ENCODE measurements at regions not wholly inside any gene's neighbourhood (a gene's known extent, or its start where the extent isn't known, plus 50 kb on each side); places are given as distances from the start of the nearest gene placed in this dataset.

DNA sequence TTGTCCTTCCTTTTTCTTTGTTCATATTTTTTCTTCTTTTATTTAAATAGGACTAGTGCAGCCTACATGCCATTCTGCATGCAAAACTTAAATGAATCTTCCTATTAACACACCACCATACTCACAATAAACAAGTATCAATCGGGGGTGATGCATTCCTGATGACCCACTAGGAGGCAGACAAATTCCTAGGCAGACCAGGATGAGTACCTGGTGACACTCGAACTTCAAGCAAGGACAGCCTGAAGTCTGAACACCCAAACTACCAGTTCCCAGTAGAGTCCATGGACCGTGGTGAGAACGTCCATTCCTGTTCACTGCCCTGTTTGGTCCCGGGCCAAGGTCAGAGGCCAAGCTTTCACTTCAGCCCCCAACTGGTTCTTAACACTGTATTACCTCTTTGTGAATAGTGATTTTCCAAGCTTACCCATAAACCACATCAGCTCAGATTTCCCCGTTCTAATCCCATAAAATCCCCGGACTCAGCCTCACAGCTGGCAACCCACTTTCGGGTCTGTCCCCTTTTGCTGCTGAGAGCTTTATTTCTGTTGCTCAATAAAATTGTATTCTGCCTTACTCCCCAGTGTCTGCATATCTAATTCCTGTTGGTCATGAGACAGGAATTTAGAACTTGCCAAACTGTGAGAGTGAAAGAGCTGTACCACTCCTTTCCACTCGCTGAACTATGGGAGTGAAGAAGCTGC lies 1286.6 kb downstream of the FSTL5 start:
- no peak for DNase-seq

DNA sequence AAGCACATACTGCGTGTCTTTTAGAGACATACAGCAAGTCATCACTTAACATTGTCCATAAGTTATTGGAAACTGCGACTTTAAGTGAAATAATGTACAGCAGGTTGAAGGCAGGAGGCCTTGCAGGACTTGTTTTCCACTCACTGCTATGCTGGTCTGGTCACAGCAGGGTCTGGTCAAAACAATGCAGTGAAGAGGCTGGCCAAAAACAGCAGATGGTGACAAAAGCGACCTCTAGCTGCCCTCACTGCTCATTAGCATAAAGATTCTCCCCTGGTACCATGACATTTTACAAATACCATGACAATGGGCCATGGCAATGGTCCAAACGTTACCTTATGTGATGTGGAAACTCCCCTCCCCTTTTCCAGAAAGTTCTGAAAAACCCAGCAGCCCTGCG lies 1283.6 kb downstream of the FSTL5 start:
- DNase-seq = no peak

DNA sequence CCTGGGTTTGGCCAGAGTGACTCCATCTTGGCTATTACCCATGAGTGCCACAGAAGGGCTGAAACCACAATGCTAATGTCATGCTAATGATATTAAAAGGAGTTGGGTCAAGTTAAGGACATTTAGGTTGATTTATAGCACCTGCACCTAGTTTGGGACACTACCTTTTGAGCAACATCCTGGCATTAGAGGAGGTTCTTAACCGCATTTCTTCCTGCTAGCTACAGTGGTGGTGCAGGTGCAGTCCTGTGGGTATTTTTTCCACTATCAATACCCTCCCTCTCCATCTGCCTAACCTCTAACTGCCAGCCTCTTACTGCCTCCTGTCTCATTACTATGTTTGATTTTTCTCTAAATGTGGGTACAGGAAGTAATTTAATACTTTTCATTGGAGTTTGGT lies 1276.1 kb downstream of the FSTL5 start:
- DNase-seq = no peak

DNA sequence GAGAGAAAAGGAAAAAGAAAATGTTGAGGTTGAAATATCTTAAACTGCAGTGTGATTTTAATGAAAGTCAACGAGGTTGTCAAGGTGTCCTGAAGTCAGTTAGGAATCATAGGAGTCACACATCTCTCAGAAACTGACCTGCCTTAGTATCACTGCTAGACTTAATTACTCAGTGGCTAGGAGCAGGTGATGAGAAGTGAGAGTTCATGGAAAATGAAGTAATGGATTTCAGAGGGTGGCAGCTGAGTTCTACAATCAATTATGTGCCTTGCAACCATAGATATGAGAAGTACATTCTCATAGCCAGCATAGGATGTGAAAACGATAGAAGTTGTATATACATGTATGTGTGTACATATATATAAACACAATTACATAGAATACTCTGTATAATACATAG lies 1269.7 kb downstream of the FSTL5 start:
- DNase-seq = no peak

DNA sequence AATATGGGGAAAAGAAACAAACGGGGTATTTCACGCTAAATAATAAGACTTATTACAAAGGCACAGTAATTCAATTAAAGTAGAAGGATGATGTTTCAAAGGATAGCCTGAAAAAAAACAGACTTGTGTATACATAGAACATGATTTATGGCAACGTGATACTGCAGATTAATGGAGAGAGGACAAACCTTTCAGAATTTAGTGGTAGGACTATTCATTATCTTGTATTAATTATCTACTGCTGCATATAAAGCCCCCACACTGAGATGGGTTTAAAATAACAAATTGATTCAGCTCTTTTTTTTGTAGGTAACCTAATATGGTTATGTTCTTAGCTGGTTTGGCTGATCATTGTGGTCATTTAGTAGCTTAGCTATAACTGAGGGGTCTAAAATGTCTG lies 1269.0 kb downstream of the FSTL5 start:
- no peak for DNase-seq

GRCh38 chr4:160927311-160927710 lies 1236.5 kb downstream of the FSTL5 start:
- no peak for DNase-seq

DNA sequence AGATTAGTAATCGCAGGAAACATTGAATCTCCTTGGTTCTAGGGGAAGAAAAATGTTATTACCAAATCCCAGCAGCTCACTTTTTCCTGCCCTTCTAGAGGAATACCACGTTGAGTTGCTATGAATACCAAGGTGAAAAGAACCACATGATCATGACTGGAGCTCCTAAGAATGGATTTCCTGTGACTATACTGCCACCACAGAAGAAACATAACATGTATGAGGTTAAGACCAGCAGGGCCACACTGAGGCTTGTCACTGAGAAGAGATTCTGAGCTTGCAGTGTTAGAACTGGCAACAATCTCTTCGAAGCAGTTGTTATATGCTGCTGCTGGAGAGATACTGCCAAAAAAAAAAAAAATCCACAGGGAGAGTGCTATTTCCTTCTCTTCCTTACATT lies 1235.3 kb downstream of the FSTL5 start:
- no peak for DNase-seq

DNA sequence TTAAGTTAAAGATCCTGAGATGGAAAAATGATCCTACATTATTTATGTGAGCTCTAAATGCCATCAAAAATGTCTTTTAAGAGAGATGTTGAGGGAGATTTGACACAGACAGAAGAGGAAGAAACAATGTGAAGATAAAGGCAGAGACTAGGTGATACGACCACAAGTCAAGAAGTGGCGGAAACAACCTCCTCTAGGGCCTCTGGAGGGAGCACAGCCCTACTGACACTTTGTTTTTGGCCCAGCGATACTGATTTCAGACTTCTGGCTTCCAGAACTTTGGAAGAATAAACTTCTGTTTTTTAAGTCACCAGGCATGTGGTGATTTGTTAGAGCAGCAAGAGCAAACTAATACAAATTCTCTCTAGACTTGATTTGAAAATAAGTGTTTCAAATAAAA lies 1216.1 kb downstream of the FSTL5 start:
- no peak for DNase-seq

DNA sequence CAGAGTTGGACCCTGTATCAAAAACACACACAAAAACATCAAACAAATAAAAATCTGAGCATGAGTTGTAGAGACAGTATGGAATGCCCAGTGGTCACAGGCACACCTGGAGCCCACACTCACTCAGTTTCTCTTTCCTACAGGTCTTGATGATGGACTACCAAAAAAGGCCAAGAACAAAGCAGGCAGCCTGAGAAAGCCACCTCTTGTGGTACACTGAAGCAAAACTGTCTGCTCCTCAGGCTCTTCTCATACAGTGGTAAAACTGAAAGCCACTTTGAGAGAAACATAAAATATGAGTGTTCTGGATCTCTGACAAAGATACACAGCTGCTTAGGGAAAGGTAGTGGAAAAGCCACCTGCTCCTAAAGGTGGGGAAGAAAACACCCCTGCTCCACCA lies 1206.9 kb downstream of the FSTL5 start:
- no peak for DNase-seq

- no peak for DNase-seq
Observed at GRCh38 chr4:160969925-160970324, 1193.9 kb downstream of the FSTL5 start.

GRCh38 chr4:160980091-160980490 lies 1183.7 kb downstream of the FSTL5 start:
- no peak for DNase-seq

DNA sequence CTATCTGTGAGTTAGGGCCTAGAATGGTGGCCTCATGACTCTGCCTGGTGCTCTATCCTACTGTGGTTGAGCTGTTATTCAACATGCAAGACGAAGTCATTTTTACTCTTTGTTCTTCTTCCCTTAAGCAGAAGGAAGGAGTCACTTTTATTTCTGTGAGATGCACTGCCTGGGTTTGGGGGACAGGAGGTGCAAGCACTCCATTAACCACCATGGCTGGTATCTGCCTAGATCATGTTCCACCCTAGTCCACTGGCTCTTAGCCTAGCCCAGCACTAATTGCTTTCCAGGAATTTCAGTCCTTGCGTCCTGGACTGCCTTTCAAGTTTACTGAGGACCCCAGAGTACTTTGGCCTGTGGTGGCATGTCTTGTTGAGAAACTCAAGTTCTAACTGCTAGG lies 1182.7 kb downstream of the FSTL5 start:
- no peak for DNase-seq

DNA sequence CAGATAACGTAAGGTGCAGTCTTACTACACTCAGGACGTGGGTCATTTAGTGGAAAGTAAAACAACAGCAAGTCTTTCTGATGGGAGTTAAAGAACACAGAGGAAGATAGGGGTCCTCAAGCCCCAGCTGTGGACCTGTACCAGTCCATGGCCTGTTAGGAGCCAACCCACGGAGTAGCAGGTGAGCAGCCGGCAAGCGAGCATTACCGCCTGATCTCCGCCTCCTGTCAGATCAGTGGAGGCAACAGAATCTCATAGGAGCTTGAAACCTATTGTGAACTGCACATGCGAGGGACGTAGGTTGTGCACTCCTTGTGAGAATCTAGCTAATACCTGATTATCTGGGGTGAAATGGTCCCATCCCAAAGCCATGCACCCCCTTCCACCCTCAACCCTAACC lies 1180.8 kb downstream of the FSTL5 start:
- DNase-seq = no peak

GRCh38 chr4:161002386-161002785 lies 1161.4 kb downstream of the FSTL5 start:
- no peak for DNase-seq

DNA sequence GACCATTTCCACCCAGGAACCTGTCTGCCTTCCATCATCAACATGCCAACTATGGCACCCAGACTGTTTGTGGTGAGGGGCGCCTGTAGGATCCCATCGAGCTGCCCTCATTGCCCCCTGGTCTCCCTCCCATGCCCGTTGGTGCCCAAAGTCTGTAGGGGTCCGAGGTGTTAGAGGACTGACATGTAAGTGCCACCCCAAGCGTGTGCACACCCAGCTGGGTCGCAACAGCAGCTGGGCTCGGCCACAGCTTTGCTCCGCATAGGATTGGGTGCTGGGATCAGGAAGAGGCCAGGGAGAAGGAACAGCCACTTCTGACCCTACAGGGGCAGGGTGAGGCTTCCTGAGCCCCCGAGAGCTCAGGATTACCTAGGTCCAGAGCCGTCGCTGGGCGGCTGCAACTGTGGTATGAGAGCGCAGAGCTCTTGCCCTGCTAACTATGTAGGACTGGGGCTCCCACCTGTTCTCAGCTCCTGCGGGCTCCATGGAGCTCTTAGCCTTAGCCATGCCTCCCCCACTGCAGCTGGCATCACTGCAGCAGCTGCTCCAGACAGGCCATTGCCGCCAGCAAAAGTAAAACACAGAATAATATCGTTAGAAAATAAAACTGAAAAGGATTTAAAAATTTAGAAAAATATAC lies 1160.3 kb downstream of the FSTL5 start:
- no peak for DNase-seq

GRCh38 chr4:161005746-161006145 lies 1158.1 kb downstream of the FSTL5 start:
- DNase-seq = no peak

DNA sequence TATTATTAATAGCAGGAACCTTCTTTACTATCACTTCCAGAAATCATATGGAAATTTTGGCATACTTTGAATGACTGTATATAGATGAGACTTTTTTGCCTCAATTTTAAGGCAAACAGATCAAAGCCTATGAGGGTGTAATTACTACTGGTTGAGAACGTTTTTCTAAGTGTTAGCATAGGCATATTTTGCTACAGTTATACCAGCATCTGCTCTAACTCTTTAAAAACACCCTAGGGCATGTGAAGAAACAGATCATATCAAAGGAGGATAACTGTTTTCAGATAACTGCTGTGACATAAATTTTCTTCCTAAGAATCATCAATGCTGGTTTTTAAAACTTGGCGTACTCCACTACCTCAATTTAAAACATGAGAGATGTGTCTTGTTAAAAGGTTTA lies 1155.3 kb downstream of the FSTL5 start:
- no peak for DNase-seq

DNA sequence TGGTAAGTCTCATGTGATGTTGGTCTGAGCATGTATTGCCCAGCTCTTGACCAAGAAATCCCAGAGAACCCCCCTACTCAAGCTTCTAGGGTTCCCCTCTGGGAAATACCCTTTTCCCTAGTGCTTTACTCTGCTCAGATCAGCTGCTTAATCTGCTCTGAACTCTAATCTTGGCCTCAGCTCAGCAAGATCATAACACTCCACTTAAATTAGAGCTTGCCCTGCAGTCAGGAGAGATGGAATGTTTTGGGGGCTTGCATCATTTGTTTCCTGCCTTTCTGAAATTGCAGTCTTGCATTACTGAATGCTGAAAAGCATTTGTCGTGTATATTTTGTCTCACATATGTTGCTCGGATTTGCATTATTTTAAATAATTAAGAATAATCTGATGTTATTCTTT lies 1153.6 kb downstream of the FSTL5 start:
- DNase-seq = no peak

Data from hematopoietic multipotent progenitor cell treated with erythropoietin and hydrocortisone succinate and interleukin-3 and kit ligand, for 6 days (in vitro differentiated cells).